HUES64 (cell line): ENCODE measurements at regions not wholly inside any gene's neighbourhood (a gene's known extent, or its start where the extent isn't known, plus 50 kb on each side); places are given as distances from the start of the nearest gene placed in this dataset.

Experiments used
- H3K27ac ChIP-seq: 2 replicates; pipeline ENCODE4 v1.7.0; 2013; ENCODE audit warnings: low read depth, low read length, inconsistent platforms
- H3K27me3 ChIP-seq: 2 replicates; pipeline ENCODE4 v1.6.1; 2013; ENCODE audit warnings: mild to moderate bottlenecking, low read length; ENCODE audit not compliant: insufficient read depth
- H3K36me3 ChIP-seq: 2 replicates; pipeline ENCODE4 v1.6.1; 2013; ENCODE audit warnings: mild to moderate bottlenecking, low read length; ENCODE audit not compliant: insufficient read depth
- H3K4me1 ChIP-seq: 2 replicates; pipeline ENCODE4 v1.6.1; 2013; ENCODE audit warnings: mild to moderate bottlenecking, low read length, moderate library complexity; ENCODE audit not compliant: insufficient read depth
- H3K4me3 ChIP-seq: 2 replicates; pipeline ENCODE4 v1.5.1; 2013; ENCODE audit warnings: mild to moderate bottlenecking, low read length, moderate library complexity
- H3K9ac ChIP-seq: 2 replicates; pipeline ENCODE4 v1.6.1; 2013; ENCODE audit warnings: mild to moderate bottlenecking, low read depth, low read length
- H3K9me3 ChIP-seq: 2 replicates; pipeline ENCODE4 v1.6.1; 2013; ENCODE audit warnings: low read depth, low read length; ENCODE audit not compliant: insufficient read depth
- WGBS: fragments of 150-250, 120-280 bp; methylation state at CpG from one replicate; pipeline ENCODE4 v1.1.7; 2013; ENCODE audit warnings: missing lambda C conversion rate; 5-methylcytosine and 5-hydroxymethylcytosine counted together

DNA sequence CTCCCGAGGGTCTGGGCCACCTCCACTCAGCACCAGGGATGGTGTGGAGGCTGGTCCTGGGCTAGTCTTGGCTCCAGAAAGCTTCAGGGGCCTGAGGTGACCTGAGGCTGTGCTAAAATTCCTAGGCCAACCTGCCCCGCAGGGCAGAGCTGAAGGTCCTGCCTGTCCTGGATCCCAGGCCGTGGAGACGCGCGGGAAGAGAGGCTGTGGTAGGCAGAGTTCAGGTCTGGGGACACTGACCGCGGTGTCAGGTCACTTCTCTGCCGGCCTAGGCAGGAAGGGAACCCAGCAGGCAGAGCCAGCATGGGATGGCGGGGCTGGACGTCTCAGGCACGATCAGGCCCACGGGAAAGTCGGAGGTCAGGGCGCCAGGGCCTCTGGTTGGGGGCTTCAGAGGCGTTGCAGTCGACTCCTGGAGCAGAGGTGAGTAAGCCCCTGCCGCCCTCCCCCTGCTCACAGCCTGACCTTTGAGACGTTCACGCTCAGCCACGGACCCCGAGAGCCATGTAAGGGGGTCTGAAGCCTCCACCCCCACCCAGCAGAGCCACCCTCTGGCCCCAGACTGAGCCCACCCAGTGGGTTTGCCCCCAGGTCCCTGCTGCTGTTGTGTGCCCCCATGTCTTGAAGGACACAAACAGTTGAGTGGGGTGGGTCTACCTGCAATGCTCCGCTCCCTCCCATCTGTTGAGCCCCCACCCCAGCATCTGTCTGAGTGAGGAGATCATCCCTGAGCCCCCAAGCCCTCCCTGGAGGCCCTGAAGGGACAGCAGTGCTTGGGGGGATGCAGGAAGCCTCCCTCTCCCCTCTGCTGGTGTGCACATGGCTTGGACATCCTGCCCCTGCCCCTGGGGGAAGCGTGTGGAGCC is 142.7 kb downstream of the KIF26A start:
- 89% methylated on average over 24 of the region's 24 CpGs for WGBS
- Histone ChIP-seq H3K9me3 (no peaks in the 10 kb centered on the region), H3K4me3 (no peak overlapping the region), H3K4me1 (no peaks in the 10 kb centered on the region), H3K27ac (no peak overlapping the region), H3K27me3 (no peaks in the 10 kb centered on the region), H3K36me3 (no peaks in the 10 kb centered on the region), H3K9ac (no peak overlapping the region)

DNA sequence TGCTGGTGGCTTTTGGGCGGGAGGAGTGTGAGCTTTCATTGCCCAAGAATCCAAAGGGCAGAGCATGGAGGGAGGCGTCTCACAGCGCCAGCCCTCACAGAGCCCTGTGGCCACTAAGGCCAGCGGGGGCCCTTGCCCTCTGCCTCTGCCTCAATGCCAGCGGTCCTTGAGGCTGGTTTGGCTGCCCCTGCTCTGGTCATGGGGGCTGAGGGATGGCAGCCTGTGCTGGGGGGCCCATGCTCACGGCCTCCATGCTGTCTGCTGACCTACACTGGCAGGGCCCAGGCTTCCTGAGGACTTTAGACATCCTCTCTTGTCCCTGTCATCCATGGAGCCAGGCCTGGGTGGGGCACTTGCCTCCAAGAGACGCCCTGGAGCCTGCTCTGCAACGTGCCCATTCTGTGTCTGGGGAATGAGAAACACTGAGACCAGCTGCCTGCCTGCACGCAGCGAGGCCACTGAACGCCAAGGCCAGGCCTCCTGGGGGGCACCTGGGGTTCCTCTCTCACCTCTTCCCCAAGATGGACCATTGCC is 143.4 kb downstream of the KIF26A start:
- H3K9me3 ChIP-seq, result no peaks in the 10 kb centered on the region
- H3K4me3 ChIP-seq, result no peak overlapping the region
- H3K9ac ChIP-seq, result no peak overlapping the region
- WGBS, result 93% methylated on average over 11 of the region's 11 CpGs
- H3K27me3 ChIP-seq, result no peaks in the 10 kb centered on the region
- no peak overlapping the region for H3K27ac ChIP-seq
- no peaks in the 10 kb centered on the region for H3K36me3 ChIP-seq
- no peaks in the 10 kb centered on the region for H3K4me1 ChIP-seq

DNA sequence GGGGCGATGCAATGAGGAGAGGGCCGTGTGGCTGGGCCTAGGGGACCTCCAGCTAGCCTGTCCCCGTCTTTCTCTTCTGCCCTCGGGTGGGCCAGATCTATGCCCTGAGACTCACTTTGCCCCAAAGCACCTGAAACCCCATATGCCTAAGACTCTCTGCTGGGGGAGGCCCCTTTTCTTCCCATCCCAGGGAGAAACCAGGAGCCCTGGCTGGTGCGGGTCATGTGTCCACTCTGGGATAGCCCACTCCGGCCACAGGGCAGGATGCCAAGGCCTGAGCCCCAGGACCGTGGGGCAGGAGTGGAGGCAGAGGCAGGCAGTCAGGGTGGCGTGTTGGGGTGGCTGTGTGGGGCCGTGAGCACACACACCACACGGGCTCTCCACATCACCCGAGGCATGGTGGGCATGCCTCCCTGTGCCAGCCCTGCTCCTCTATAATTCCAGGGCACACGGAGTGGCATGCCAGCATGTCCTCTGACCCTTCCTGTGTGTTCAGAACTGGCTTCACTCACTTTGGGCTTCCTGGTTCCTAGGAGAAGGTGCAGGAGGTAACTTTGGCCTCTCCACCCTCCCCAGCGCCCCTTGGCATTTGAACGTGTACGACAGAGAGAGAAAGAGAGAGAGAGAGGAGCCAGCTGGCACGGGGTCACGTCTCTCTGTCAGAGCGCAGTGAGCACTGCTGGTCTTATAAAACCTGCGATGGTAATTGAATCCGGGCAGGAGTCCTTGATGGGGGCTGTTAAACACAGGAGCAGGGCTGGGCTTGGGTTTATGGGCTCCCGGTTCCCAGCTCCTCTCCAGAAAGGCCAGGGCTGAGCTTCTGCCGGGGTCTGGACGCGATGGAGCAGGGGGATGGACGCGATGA is 144.2 kb downstream of the KIF26A start:
- Histone ChIP-seq H3K9me3 (no peaks in the 10 kb centered on the region), H3K9ac (no peak overlapping the region), H3K27ac (no peak overlapping the region), H3K27me3 (no peaks in the 10 kb centered on the region), H3K4me1 (no peaks in the 10 kb centered on the region), H3K4me3 (no peak overlapping the region), H3K36me3 (no peaks in the 10 kb centered on the region)
- WGBS, result 88% methylated on average over 26 of the region's 26 CpGs

DNA sequence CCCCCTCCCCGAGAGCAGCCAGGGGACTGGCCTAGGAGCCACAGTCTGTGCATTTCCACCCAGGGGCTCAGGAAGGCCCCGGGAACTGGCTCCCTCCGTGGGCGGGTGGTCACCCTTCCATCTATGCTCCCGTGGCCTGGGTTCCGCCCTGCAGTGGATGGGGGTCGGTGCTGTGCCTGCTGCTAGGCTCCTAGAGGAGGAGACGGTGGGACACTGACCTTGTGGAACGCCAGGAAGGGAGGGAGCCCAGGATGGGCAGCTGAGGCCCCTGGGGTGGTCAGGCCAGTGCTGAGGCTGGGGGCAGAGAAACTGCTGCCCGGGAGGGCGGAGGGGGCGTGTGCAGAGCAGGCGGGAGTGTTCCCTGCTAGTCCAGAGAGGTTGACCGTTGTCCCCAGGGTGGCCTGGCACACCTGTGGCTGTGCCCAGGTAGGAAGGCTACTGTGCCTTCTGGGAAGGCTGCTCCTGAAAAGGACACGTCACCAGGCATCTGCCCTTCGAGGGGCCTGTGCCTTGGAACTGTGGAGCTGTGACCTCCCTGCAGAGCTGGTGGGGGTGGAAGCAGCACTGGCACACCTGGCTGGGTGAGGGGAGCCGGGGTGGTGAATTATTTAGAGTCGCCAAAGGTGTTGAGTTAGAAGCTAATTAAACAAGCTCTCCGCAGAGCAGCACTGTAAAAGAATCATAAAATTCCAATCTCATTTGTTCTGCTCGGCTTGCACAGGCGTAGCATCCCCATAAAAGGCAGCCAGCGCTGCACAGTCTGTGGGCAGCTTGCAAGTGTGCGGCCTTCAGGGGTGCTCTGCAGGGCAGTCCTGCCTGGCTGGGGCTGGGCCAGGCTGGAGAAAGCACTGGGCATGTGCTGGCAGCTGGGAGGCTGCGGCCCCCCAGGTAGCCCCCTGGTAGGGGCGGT is 145.1 kb downstream of the KIF26A start:
- WGBS, result 91% methylated on average over 25 of the region's 25 CpGs
- Histone ChIP-seq H3K9me3 (no peaks in the 10 kb centered on the region), H3K4me3 (no peak overlapping the region), H3K27me3 (no peaks in the 10 kb centered on the region), H3K9ac (no peak overlapping the region), H3K27ac (no peak overlapping the region), H3K36me3 (no peaks in the 10 kb centered on the region), H3K4me1 (no peaks in the 10 kb centered on the region)

GRCh38 chr14:104284107-104284592 is 145.8 kb downstream of the KIF26A start:
- H3K27ac ChIP-seq, result no peak overlapping the region
- H3K4me3 ChIP-seq, result no peak overlapping the region
- no peak overlapping the region for H3K9ac ChIP-seq
- H3K36me3 ChIP-seq, result no peaks in the 10 kb centered on the region
- WGBS, result 86% methylated on average over 9 of the region's 9 CpGs
- H3K27me3 ChIP-seq, result no peaks in the 10 kb centered on the region
- H3K9me3 ChIP-seq, result no peaks in the 10 kb centered on the region
- no peaks in the 10 kb centered on the region for H3K4me1 ChIP-seq

- WGBS, result 89% methylated on average over 29 of the region's 29 CpGs
- no peaks in the 10 kb centered on the region for H3K27me3 ChIP-seq
- no peaks in the 10 kb centered on the region for H3K9me3 ChIP-seq
- no peaks in the 10 kb centered on the region for H3K36me3 ChIP-seq
- H3K27ac ChIP-seq, result no peak overlapping the region
- no peak overlapping the region for H3K4me3 ChIP-seq
- H3K4me1 ChIP-seq, result peaks cover 4% of the 10 kb centered on the region; the same call in 1 of the 2 replicates
- no peak overlapping the region for H3K9ac ChIP-seq
Measured at GRCh38 chr14:104284636-104285507, 146.5 kb downstream of the KIF26A start.

DNA sequence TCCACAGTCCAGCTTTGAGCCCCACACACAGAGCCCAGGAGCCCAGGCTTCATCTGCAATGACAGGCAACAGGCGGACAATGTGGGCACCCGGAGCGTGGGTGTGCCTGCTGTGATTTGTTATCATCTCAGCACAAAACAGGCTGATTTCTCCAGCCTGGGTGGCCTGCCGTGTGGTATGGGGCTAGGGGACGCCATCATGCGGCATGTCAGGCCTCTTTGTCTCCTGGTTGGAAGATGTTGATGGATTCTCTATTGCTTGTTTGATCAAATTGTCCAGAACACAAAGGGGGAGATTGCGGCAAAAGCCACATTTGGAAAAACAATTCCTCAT is 147.1 kb downstream of the KIF26A start:
- Histone ChIP-seq H3K27me3 (no peaks in the 10 kb centered on the region), H3K9me3 (no peaks in the 10 kb centered on the region), H3K4me3 (no peak overlapping the region), H3K4me1 (peaks cover 8% of the 10 kb centered on the region; the same call in 1 of the 2 replicates), H3K9ac (no peak overlapping the region), H3K27ac (no peak overlapping the region), H3K36me3 (no peaks in the 10 kb centered on the region)
- 85% methylated on average over 7 of the region's 7 CpGs for WGBS

GRCh38 chr14:104286086-104286485 is 147.7 kb downstream of the KIF26A start:
- H3K4me3 ChIP-seq, result no peak overlapping the region
- no peaks in the 10 kb centered on the region for H3K9me3 ChIP-seq
- H3K4me1 ChIP-seq, result peaks cover 13% of the 10 kb centered on the region; the same call in 1 of the 2 replicates
- no peak overlapping the region for H3K27ac ChIP-seq
- no peaks in the 10 kb centered on the region for H3K27me3 ChIP-seq
- no peak overlapping the region for H3K9ac ChIP-seq
- H3K36me3 ChIP-seq, result no peaks in the 10 kb centered on the region
- WGBS, result 83% methylated on average over 11 of the region's 11 CpGs

DNA sequence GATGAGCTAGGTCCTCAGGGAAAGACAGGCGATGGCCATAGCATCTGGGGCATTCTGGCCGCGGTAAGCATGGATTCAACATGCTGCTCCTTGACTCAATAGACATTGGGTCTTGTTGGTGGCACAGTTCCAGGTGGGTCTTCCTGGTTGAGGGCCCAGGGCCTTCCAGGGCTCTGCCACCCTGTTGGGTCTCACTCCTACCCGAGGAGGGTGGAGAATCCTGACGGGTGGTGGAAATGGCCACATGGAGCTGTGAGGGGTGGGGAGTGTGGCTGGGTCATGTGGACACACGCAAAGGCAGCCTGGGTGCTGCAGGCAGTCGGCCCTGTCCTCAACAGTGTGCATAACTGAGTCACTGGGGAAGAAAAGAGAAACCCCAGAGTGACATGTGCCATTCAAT is 148.1 kb downstream of the KIF26A start:
- H3K27ac ChIP-seq, result no peak overlapping the region
- 87% methylated on average over 7 of the region's 7 CpGs for WGBS
- H3K27me3 ChIP-seq, result no peaks in the 10 kb centered on the region
- H3K4me3 ChIP-seq, result no peak overlapping the region
- no peak overlapping the region for H3K9ac ChIP-seq
- peaks cover 16% of the 10 kb centered on the region; the same call in 1 of the 2 replicates for H3K4me1 ChIP-seq
- no peaks in the 10 kb centered on the region for H3K36me3 ChIP-seq
- H3K9me3 ChIP-seq, result no peaks in the 10 kb centered on the region
